Glomerular endothelial cell (primary cell): ENCODE measurements at regions not wholly inside any gene's neighbourhood (a gene's known extent, or its start where the extent isn't known, plus 50 kb on each side); places are given as distances from the start of the nearest gene placed in this dataset.
"Not testable (repeated sequence)": the region's sequence is repeated elsewhere in the genome, so short reads cannot be mapped to it uniquely, and the experiment has no call there.

ENCODE experiments used
- DNase-seq: peaks from one replicate; pipeline ENCODE4 v3.0.0-alpha.2; 2011; ENCODE audit warnings: low read depth, low spot score; ENCODE audit errors: extremely low read depth

DNA sequence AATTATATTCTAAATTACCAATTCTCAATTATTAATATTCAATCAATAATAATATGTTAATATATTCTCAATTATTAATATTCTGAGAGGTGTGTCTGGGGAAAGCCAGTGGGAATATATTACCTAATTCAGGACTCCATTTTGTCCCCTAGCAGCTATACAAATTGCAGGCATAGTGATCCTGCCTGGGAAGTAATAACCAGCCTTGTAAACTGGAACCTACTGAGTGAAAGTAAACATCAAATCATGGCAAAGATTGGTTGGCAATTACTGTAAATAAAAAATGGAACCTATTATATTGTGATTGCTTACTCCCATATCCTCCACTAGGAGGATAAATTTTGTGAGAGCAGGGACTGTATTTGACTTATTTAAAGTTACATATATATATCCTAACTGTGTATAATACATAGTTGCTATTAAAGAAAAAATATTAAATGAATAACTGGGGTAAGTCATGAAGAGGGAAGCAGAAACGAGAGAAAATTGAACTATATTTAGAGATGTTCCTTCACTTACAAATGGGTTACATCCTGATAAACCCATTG, 150.5 kb upstream of the ELL2 start:
- DNase-seq = no peak

DNA sequence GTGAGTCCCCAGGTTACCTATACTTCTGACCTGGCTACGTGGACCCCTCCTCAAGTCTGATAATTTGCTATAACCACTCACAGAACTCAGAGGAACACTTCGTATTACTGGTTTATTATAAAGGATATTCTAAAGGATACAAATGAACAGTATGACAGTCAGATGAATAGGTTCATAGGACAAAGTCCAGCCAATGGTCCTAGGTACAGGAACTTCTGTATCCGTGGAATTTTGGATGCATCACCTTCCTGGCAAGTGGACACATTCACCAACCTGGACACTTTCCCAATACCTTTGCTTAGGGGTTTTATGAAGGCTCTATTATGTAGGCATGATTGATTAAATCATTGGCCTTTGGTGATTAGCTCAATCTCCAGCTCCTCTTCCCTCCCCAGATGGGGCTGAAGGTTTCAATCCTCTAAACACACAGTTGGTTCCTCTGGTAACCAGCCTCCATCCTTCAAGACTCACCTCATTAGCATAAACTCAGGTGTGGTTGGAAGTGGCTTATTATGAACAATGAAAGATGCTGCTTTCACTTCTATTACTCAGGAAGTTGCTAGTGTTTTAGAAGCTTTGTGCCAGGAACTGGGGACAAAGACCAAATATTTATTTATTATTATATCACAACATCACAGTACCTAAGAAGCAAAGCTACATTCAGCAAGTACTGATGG, 149.6 kb upstream of the ELL2 start:
- no peak for DNase-seq

DNA sequence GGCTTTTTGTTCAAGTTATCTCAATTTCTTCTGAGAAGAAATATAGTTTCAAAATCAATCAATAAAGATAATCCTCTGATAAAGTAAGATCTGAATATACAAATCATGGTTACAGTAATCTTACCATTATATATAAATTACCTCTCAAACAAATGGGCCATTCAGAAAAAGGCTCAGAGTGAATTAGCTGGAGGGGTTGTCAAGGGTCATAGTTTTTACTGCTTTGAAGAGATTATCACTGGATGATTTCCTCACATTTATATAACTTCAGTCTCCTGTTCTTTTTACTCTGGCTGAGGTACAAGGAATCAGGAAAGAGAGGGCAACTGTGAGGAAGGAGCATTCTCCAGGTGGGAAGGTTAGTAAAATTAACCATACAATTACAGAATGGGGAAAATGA, 148.6 kb upstream of the ELL2 start:
- no peak for DNase-seq

GRCh38 chr5:96108629-96109028, 147.0 kb upstream of the ELL2 start:
- not testable (repeated sequence) for DNase-seq

GRCh38 chr5:96103829-96104228, 142.2 kb upstream of the ELL2 start:
- not testable (repeated sequence) for DNase-seq

- no peak for DNase-seq
These were observed 139.9 kb upstream of the ELL2 start for GRCh38 chr5:96101358-96102089.

DNA sequence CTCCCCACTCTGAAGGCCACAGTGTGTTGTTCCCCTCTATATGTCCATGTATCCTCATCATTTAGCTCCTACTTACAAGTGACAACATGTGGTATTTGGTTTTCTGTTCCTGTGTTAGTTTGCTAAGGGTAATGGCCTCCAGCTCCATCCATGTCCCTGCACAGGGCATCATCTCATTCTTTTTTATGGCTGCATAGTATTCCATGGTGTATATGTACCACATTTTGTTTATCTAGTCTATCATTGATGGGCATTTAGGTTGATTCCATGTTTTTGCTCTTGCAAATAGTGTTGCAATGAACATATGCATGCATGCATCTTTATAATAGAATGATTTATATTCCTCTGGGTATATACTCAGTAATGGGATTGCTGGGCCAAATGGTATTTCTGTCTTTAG, 135.8 kb upstream of the ELL2 start:
- DNase-seq = not testable (repeated sequence)

DNA sequence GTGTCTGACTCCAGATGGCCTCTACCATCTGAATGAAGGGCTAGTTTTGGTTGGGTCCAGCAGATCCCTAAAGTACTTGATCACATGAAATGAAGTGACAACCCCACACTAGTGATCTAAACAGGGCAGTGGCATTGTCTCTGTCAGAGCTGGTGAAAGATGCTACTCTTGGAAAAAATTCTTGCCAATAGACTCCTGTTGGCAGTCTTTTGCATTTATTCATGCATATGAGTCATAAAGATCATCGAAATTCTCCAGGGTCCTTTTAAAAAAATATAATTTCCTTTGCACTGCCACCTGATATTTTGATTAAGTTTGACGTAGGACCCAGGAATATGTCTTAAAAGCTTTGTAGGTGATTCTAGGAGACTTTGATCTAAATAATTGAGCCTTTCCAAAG, 135.1 kb upstream of the ELL2 start:
- DNase-seq = no peak

DNA sequence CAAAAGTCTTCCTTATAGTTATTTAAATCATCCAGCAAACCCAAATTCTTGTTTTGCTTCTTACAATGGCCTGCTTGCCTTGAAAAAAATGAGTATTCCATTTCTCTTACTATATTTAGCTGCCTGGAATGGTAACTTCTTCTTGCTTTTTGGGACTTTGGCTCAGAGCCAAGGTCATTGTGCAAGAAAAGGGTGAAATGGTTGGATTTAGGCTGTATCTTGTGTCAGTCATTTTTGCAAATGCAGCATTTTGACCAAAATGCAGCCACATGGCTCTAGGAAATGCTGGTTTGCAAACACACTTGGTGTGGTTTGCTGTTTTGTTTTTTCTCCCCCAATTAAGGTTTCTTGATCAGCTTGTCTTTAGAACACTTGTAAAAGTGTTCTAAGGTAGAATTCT, 133.3 kb upstream of the ELL2 start:
- DNase-seq = no peak

GRCh38 chr5:96093890-96094381, 132.3 kb upstream of the ELL2 start:
- no peak for DNase-seq

- no peak for DNase-seq
These were observed 131.7 kb upstream of the ELL2 start for GRCh38 chr5:96093340-96093739.

DNA sequence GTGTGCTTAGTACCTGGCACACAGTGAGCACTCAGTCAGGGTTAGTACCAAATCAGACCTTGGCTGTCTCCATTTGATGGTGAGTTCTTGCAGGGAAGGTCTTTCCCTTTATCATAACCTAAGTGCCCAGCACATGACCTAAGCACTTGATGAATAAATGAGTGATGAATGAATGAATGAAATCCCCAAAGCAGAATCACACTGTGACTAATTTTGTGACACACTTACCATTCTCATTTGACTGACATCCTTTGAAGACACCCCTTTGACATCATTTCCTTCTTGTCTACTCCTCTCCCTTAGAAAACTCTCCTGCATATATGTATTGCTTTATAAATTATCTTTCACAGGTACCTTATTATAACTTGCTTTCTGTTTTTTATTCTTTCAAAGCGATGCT, 130.2 kb upstream of the ELL2 start:
- DNase-seq = no peak

DNA sequence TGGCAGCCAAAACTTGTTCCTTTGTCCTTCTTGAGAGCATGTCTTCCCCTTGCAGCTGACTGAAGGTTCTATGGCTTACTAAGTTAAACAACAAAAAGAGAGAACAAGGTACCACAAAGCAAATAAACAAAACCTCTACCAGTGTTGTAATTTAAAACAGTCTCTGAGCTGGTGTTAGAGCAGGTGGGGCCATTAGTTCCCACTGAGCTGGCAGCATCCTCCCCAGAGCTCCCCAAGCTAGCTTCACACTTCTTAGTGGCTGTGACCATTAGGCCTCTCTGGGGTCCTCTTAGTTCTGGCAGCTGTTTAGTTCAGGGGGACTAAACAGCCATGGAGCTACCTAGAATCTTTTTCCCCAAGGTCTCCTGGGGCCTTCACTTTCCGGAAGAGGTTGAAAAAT, 128.6 kb upstream of the ELL2 start:
- DNase-seq = no peak

DNA sequence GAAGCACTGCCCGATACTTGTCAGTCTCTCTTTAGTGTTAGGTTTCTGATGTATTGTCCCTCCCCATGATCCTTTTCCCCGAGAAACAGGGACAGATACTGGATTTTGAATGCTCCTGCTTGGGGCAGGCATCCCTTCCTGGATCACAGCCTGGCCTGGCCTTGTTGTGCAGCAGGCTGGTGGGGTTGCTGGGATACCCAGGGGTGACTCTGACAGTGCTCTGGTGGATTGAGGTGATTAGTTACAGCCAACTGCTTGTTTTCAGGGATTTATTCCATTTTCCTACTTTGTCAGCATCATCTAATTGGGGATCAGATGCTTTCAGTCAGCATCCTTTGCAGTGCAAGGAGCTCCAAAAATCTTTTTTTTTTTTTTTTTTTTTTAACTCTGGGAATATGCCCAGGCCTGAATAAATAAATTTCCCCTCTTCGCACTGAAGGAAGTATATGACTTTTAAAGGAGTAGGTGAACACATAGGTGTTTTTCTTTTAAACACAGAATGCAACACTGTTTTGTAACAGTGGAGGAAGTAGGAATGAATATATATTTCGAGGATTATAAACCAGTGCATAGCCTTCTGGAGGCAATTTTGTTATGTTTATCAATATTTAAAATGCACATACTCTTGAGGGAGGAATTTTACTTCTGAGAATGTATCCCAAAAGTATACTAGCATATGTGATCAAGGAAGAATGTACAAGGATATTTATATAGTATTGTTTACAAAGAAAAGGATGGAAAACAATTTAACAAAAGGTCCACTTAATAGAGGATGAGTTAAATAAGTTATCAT, 127.3 kb upstream of the ELL2 start:
- DNase-seq = no peak

GRCh38 chr5:96087939-96088338, 126.3 kb upstream of the ELL2 start:
- no peak for DNase-seq

- no peak for DNase-seq
These were observed 123.3 kb upstream of the ELL2 start for GRCh38 chr5:96084874-96085506.

DNA sequence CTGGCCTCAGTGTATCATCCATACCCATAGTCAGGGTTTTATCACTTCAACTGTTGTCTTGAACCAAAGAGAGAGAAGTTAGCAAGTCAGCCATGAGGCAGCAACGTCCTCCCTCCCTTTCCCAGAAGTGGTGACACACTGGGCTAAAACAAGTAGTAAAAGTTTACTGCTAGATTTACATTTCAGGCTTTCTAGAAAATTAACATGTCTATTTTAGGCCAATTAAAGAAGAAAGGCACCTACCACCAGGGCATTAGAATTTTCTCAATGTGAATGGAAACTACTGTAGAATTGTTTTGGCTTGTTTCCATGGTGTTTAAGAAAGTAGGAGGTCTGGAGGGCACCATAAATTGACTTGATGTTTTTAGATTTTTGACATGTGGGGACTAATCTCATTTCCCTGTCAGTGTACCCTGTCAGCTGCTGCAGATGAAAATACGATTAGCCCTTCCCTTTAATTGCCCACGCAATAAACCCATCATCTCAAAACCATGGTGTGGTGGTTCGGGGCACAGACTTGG, 121.8 kb upstream of the ELL2 start:
- no peak for DNase-seq

GRCh38 chr5:96081276-96081858, 119.7 kb upstream of the ELL2 start:
- DNase-seq = no peak

DNA sequence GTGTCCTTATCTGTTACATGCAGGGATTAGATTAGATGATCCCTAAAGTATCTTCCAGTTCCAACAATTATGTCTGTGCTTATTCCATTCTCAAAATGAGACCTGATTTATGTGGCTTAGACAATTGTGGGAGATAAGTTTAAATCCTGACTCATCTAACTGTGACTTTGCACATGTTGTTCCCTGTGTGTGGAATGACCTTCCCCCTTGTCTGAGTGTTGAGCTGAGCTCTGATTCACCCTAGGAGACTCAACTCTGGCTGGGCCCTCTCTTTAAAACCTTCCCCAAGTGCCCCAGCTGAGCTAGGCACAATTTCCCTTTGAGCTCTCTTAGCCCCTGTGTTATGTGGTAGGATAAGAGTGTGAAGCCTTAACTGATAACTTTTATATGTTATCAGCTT, 118.9 kb upstream of the ELL2 start:
- DNase-seq = no peak

DNA sequence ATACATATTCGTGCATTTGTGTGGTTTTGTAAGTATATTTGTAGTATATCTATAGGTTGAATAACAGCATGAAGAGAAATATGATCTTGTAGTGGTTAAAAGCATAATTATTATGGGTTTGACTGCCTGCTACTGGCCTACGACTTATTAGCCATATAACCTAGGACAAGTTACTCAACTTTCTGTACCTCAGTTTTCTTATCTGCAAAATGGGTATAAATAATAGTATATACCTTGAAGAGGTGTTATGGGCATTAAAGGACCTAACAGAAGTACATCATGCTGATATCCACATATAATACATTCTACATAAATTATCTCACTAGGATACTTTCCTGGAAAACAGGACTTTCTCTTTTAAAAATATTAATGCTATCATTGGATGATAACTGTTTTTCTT, 118.3 kb upstream of the ELL2 start:
- DNase-seq = no peak
